PC-3 (cell line): ENCODE measurements at regions not wholly inside any gene's neighbourhood (a gene's known extent, or its start where the extent isn't known, plus 50 kb on each side); places are given as distances from the start of the nearest gene placed in this dataset.
"Not testable (repeated sequence)": the region's sequence is repeated elsewhere in the genome, so short reads cannot be mapped to it uniquely, and the experiment has no call there.

Experiments
- ATAC-seq: fragments of 200-7000 bp; cut with Tn5 transposase; 2 replicates; pipeline ENCODE4 v1.9.1; 2020; ENCODE audit warnings: mild to moderate bottlenecking, moderate library complexity
- BruUV-seq: library from RNA; stranded (reverse); fragments of 400-500 nt; replicated peaks from 2 replicates; lab custom pipeline; 2021; lab: Mats Ljungman, UMichigan
- CTCF ChIA-PET: fragments of 300-600 bp; sonication (Branson Sonifier 250); formaldehyde crosslinking; loops from one replicate; lab custom pipeline; 2022; ENCODE audit warnings: antibody characterized with exemption; lab: Charles Lee
- POLR2A ChIA-PET: fragments of 300-600 bp; sonication (Branson Sonifier 250); formaldehyde crosslinking; loops from one replicate; lab custom pipeline; 2022; ENCODE audit warnings: antibody characterized with exemption; ENCODE audit not compliant: unreplicated experiment; lab: Charles Lee
- DNase-seq: peaks from one replicate; pipeline ENCODE4 v3.0.0-alpha.2; 2015
- H2AFZ ChIP-seq: fragments of 300-600 bp; sonication (generic); 2 replicates; pipeline ENCODE4 v1.6.0; 2016; ENCODE audit warnings: antibody characterized with exemption, low read length
- H3F3A ChIP-seq: fragments of 300-600 bp; sonication (generic); one replicate; pipeline ENCODE4 v1.6.0; 2017; ENCODE audit warnings: antibody characterized with exemption, low read length, control low read depth, mild to moderate bottlenecking; ENCODE audit not compliant: unreplicated experiment
- H3K27ac ChIP-seq: fragments of 300-600 bp; sonication (generic); 2 replicates; pipeline ENCODE4 v1.5.1; 2016; ENCODE audit warnings: mild to moderate bottlenecking, low read length
- H3K27me3 ChIP-seq: fragments of 300-600 bp; sonication (generic); 2 replicates; pipeline ENCODE4 v1.6.1; 2016; ENCODE audit warnings: low read length, mixed read lengths
- H3K36me3 ChIP-seq: fragments of 300-600 bp; sonication (generic); 2 replicates; pipeline ENCODE4 v1.6.1; 2016; ENCODE audit warnings: low read depth, mixed run types, low read length, mixed read lengths
- H3K4me1 ChIP-seq: fragments of 300-600 bp; sonication (generic); 2 replicates; pipeline ENCODE4 v1.5.1; 2016; ENCODE audit warnings: low read length; ENCODE audit not compliant: insufficient read depth
- H3K4me2 ChIP-seq: fragments of 300-600 bp; sonication (generic); 2 replicates; pipeline ENCODE4 v1.6.0; 2016; ENCODE audit warnings: low read length
- H3K4me3 ChIP-seq: fragments of 300-600 bp; sonication (generic); 2 replicates; pipeline ENCODE4 v1.5.1; 2016; ENCODE audit warnings: mild to moderate bottlenecking, low read length, mixed read lengths
- H3K79me2 ChIP-seq: fragments of 300-600 bp; sonication (generic); 2 replicates; pipeline ENCODE4 v1.6.1; 2017; ENCODE audit warnings: low read length, mixed read lengths
- H3K9ac ChIP-seq: fragments of 300-600 bp; sonication (generic); 2 replicates; pipeline ENCODE4 v1.6.0; 2016; ENCODE audit warnings: mild to moderate bottlenecking, low read length
- H3K9me2 ChIP-seq: fragments of 300-600 bp; sonication (generic); replicated peaks from 2 replicates; pipeline ENCODE4 v1.6.1; 2016; ENCODE audit warnings: mixed run types, low read length, mixed read lengths
- H3K9me3 ChIP-seq: fragments of 300-600 bp; sonication (generic); 2 replicates; pipeline ENCODE4 v1.6.1; 2016; ENCODE audit warnings: low read length, mixed read lengths
- H4K20me1 ChIP-seq: fragments of 300-600 bp; sonication (generic); 2 replicates; pipeline ENCODE4 v1.6.1; 2016; ENCODE audit warnings: low read length, mixed read lengths
- CTCF ChIP-seq: fragments of 300-600 bp; sonication (generic); conservative IDR thresholded peaks from 2 replicates; pipeline ENCODE4 v1.5.1; 2017; ENCODE audit warnings: antibody characterized with exemption, low read depth, mild to moderate bottlenecking, low read length
- EZH2 ChIP-seq: fragments of 300-600 bp; sonication (generic); IDR thresholded peaks from one replicate; pipeline ENCODE4 v1.6.1; 2017; ENCODE audit warnings: antibody characterized with exemption, mild to moderate bottlenecking, low read length; ENCODE audit not compliant: unreplicated experiment
- EZH2phosphoT487 ChIP-seq: fragments of 300-600 bp; sonication (generic); IDR thresholded peaks from 2 replicates; pipeline ENCODE4 v1.6.1; 2018; ENCODE audit warnings: mild to moderate bottlenecking, antibody characterized with exemption, low read length, borderline replicate concordance
- intact Hi-C: fragments of 100-400 bp; cut with micrococcal nuclease; formaldehyde crosslinking; loops from 2 replicates; pipeline ENCODE4 v1.9.0; 2023

- no peak overlapping the region for H3K4me2 ChIP-seq
- no peaks in the 10 kb centered on the region for H4K20me1 ChIP-seq
- no peaks in the 10 kb centered on the region for H3K4me1 ChIP-seq
- no peaks in the 10 kb centered on the region for H3K79me2 ChIP-seq
- ChIA-PET CTCF (no interaction called here), POLR2A (no interaction called here)
- no TSS peak for BruUV-seq
- H3K36me3 ChIP-seq: no peaks in the 10 kb centered on the region
- no peak overlapping the region for H3K9ac ChIP-seq
- no peaks in the 10 kb centered on the region for H3F3A ChIP-seq
- H3K27ac ChIP-seq: no peak overlapping the region
- TF ChIP-seq EZH2 (no peak), EZH2phosphoT487 (no peak), CTCF (no peak)
- no peak overlapping the region for H2AFZ ChIP-seq
- ATAC-seq (no peak), DNase-seq (no peak)
- H3K9me2 ChIP-seq: no peaks in the 10 kb centered on the region
- H3K27me3 ChIP-seq: peaks cover 32% of the 10 kb centered on the region
- intact Hi-C loops: no loop called here
- no peak overlapping the region for H3K4me3 ChIP-seq
- no peaks in the 10 kb centered on the region for H3K9me3 ChIP-seq
Measured at GRCh38 chr13:79187917-79188690, 218.0 kb downstream of the RBM26 start.

- Histone ChIP-seq H2AFZ (no peak overlapping the region), H3K4me3 (no peak overlapping the region), H3K79me2 (no peaks in the 10 kb centered on the region), H3K4me1 (no peaks in the 10 kb centered on the region), H3F3A (no peaks in the 10 kb centered on the region), H3K27me3 (peaks cover 35% of the 10 kb centered on the region), H3K9me2 (no peaks in the 10 kb centered on the region), H4K20me1 (no peaks in the 10 kb centered on the region), H3K9me3 (no peaks in the 10 kb centered on the region), H3K36me3 (no peaks in the 10 kb centered on the region), H3K4me2 (no peak overlapping the region), H3K27ac (no peak overlapping the region), H3K9ac (no peak overlapping the region)
- ChIA-PET POLR2A (no interaction called here), CTCF (no interaction called here)
- no TSS peak for BruUV-seq
- intact Hi-C loops: no loop called here
- ATAC-seq: no peak
- no peak for TF ChIP-seq EZH2
- DNase-seq: no peak
Measured at GRCh38 chr13:79185580-79185979, 220.5 kb downstream of the RBM26 start.

GRCh38 chr13:79183231-79183630 is 222.8 kb downstream of the RBM26 start:
- peaks cover 35% of the 10 kb centered on the region for H3K27me3 ChIP-seq
- H3K9ac ChIP-seq: no peak overlapping the region
- H4K20me1 ChIP-seq: no peaks in the 10 kb centered on the region
- ChIA-PET CTCF (no interaction called here), POLR2A (no interaction called here)
- H3K79me2 ChIP-seq: no peaks in the 10 kb centered on the region
- H3K4me2 ChIP-seq: no peak overlapping the region
- no peaks in the 10 kb centered on the region for H3K9me2 ChIP-seq
- intact Hi-C loops: no loop called here
- H2AFZ ChIP-seq: no peak overlapping the region
- H3K36me3 ChIP-seq: no peaks in the 10 kb centered on the region
- no peak for ATAC-seq
- H3K27ac ChIP-seq: no peak overlapping the region
- no peaks in the 10 kb centered on the region for H3K9me3 ChIP-seq
- no peak overlapping the region for H3K4me3 ChIP-seq
- DNase-seq: no peak
- no peak for TF ChIP-seq CTCF
- no peak for TF ChIP-seq EZH2phosphoT487
- TF ChIP-seq EZH2: no peak
- no peaks in the 10 kb centered on the region for H3K4me1 ChIP-seq
- no peaks in the 10 kb centered on the region for H3F3A ChIP-seq
- no TSS peak for BruUV-seq

- H4K20me1 ChIP-seq, H3K36me3 ChIP-seq, BruUV-seq: not testable (repeated sequence)
Measured at GRCh38 chr13:79173691-79174090, 232.4 kb downstream of the RBM26 start.

GRCh38 chr13:79172924-79173323 is 233.1 kb downstream of the RBM26 start:
- POLR2A ChIA-PET, H3F3A ChIP-seq, H3K9me3 ChIP-seq, H3K4me2 ChIP-seq, H3K36me3 ChIP-seq, ATAC-seq, H3K79me2 ChIP-seq, H3K27ac ChIP-seq, CTCF ChIA-PET, H4K20me1 ChIP-seq, H3K9ac ChIP-seq, H2AFZ ChIP-seq, H3K4me3 ChIP-seq, H3K4me1 ChIP-seq, BruUV-seq, DNase-seq, H3K9me2 ChIP-seq, intact Hi-C loops: not testable (repeated sequence)
- peaks cover 12% of the 10 kb centered on the region for H3K27me3 ChIP-seq

More at GRCh38 chr13:79173691-79174090, 232.4 kb downstream of the RBM26 start:
- CTCF ChIA-PET, ATAC-seq, H3K27ac ChIP-seq, H3K4me1 ChIP-seq, H3K4me2 ChIP-seq, H3K9ac ChIP-seq, H3K79me2 ChIP-seq, POLR2A ChIA-PET, H3K9me3 ChIP-seq, H3K4me3 ChIP-seq, H3K9me2 ChIP-seq, H3F3A ChIP-seq, DNase-seq, intact Hi-C loops, H2AFZ ChIP-seq: not testable (repeated sequence)
- peaks cover 12% of the 10 kb centered on the region for H3K27me3 ChIP-seq
